ENCODE measurements at regions not wholly inside any gene's neighbourhood (a gene's known extent, or its start where the extent isn't known, plus 50 kb on each side); places are given as distances from the start of the nearest gene placed in this dataset.

- Histone ChIP-seq H3K9me3 (ENCODE audit: control insufficient read depth in 1 of 2, insufficient read depth in 1 of 2, low read depth in 1 of 2, low read length in 2 of 2) (no peaks in the 10 kb centered on the region), H2AFZ (ENCODE audit: low read depth, low read length, poor library complexity, severe bottlenecking) (no peak overlapping the region), H3K9me2 (ENCODE audit: insufficient read depth) (no peaks in the 10 kb centered on the region), H3K4me1 (ENCODE audit: control insufficient read depth in 1 of 2, insufficient read depth in 2 of 2, low read length in 2 of 2) (no peaks in the 10 kb centered on the region), H3K4me2 (ENCODE audit: low read length) (no peak overlapping the region), H3K27me3 (ENCODE audit: insufficient read depth, low read length) (no peaks in the 10 kb centered on the region), H3K4me3 (replicated peaks in 1 of 2; ENCODE audit: low read depth in 1 of 2, low read length in 2 of 2) (no peak overlapping the region), H3K27ac (ENCODE audit: low read depth, low read length) (no peak overlapping the region), H3K36me3 (ENCODE audit: control insufficient read depth in 1 of 2, insufficient read depth in 2 of 2, low read length in 2 of 2) (no peaks in the 10 kb centered on the region), H3K79me2 (ENCODE audit: insufficient read depth, low read length) (no peaks in the 10 kb centered on the region), H3K9ac (ENCODE audit: low read length) (no peak overlapping the region), H4K20me1 (ENCODE audit: insufficient read depth) (no peaks in the 10 kb centered on the region)
- TF ChIP-seq JUND (IDR thresholded peaks at IDR 0.05) (no peak), REST (IDR thresholded peaks at IDR 0.05; ENCODE audit: low read depth) (no peak), ZBTB33 (IDR thresholded peaks at IDR 0.05; ENCODE audit: extremely low read depth, insufficient replicate concordance, low read length) (no peak), ATF3 (IDR thresholded peaks at IDR 0.05) (no peak), CEBPB (IDR thresholded peaks at IDR 0.05; ENCODE audit: low read depth) (no peak), EZH2 (IDR thresholded peaks at IDR 0.05) (no peak), SP1 (IDR thresholded peaks at IDR 0.05; ENCODE audit: low read depth) (no peak), EZH2phosphoT487 (IDR thresholded peaks at IDR 0.05; ENCODE audit: borderline replicate concordance) (no peak), SRF (IDR thresholded peaks at IDR 0.05; ENCODE audit: low read depth) (no peak), ELF1 (IDR thresholded peaks at IDR 0.05; ENCODE audit: borderline replicate concordance, low read depth) (no peak), ZFX (IDR thresholded peaks at IDR 0.05) (no peak), CBX3 (IDR thresholded peaks at IDR 0.05; ENCODE audit: low read depth) (no peak)
- POLR2A ChIA-PET: no interaction called here
- RAD21 ChIA-PET (ENCODE audit: low non-redundant PET in 1 of 2, low total read pairs in 2 of 2, uncharacterized antibody in 2 of 2, unreplicated experiment in 2 of 2): no interaction called here
- ATAC-seq (no peak), DNase-seq (ENCODE audit: low read depth, low spot score) (no peak)
- intact Hi-C loops (cut with micrococcal nuclease): no loop called here
- BruUV-seq (replicated peaks): no TSS peak
- CTCF ChIA-PET: no interaction called here
Measured at GRCh38 chr12:38961012-38961411, 55.6 kb upstream of the CPNE8 start.
